GM23338 (cell line): ENCODE measurements at regions not wholly inside any gene's neighbourhood (a gene's known extent, or its start where the extent isn't known, plus 50 kb on each side); places are given as distances from the start of the nearest gene placed in this dataset.
A peak's percentile ranks its signal among the peaks of the same experiment; 100 is the strongest.

Source experiments
- ATAC-seq: fragments of 200-7000 bp; cut with Tn5 transposase; 3 replicates; pipeline ENCODE4 v1.9.1; 2020
- DNase-seq: peaks from one replicate; pipeline ENCODE4 v3.0.0-alpha.2; 2015; ENCODE audit warnings: low spot score
- H2AFZ ChIP-seq: fragments of 200-600 bp; sonication (generic); 2 replicates; pipeline ENCODE4 v1.8.0; 2016; ENCODE audit warnings: antibody characterized with exemption, mild to moderate bottlenecking, moderate library complexity
- H3F3A ChIP-seq: fragments of 200-600 bp; sonication (generic); replicated peaks from 2 replicates; pipeline ENCODE4 v1.8.0; 2017; ENCODE audit warnings: antibody characterized with exemption, mixed run types, low read depth
- H3K27ac ChIP-seq: fragments of 200-600 bp; sonication (generic); 2 replicates; pipeline ENCODE4 v1.6.1; 2016; ENCODE audit warnings: low read depth
- H3K27me3 ChIP-seq: fragments of 200-600 bp; sonication (generic); 2 replicates; pipeline ENCODE4 v1.8.0; 2016; ENCODE audit warnings: mild to moderate bottlenecking, mixed run types, moderate library complexity; ENCODE audit not compliant: insufficient read depth
- H3K36me3 ChIP-seq: fragments of 200-600 bp; sonication (generic); 2 replicates; pipeline ENCODE4 v1.8.0; 2016; ENCODE audit warnings: mild to moderate bottlenecking; ENCODE audit not compliant: insufficient read depth
- H3K4me1 ChIP-seq: fragments of 200-600 bp; sonication (generic); 2 replicates; pipeline ENCODE4 v1.8.0; 2016; ENCODE audit warnings: mild to moderate bottlenecking, moderate library complexity; ENCODE audit not compliant: insufficient read depth
- H3K4me2 ChIP-seq: fragments of 200-600 bp; sonication (generic); 2 replicates; pipeline ENCODE4 v1.7.1; 2017; ENCODE audit warnings: mixed run types
- H3K4me3 ChIP-seq: fragments of 200-600 bp; sonication (generic); 2 replicates; pipeline ENCODE4 v1.6.1; 2016; ENCODE audit warnings: mixed run types
- H3K79me2 ChIP-seq: fragments of 200-600 bp; sonication (generic); replicated peaks from 2 replicates; pipeline ENCODE4 v1.8.0; 2017; ENCODE audit warnings: mild to moderate bottlenecking; ENCODE audit not compliant: insufficient read depth
- H3K9me2 ChIP-seq: fragments of 200-600 bp; sonication (generic); 2 replicates; pipeline ENCODE4 v1.8.0; 2017; ENCODE audit not compliant: insufficient read depth
- H4K20me1 ChIP-seq: fragments of 200-600 bp; sonication (generic); replicated peaks from 2 replicates; pipeline ENCODE4 v1.8.0; 2017; ENCODE audit warnings: mild to moderate bottlenecking; ENCODE audit not compliant: insufficient read depth
- H3K27ac Mint-ChIP-seq: 2 replicates; pipeline ENCODE4 v1.8.0; 2020; ENCODE audit warnings: inconsistent platforms, mild to moderate bottlenecking, moderate library complexity, mixed read lengths
- H3K27me3 Mint-ChIP-seq: 3 replicates; pipeline ENCODE4 v1.8.0; 2022; ENCODE audit warnings: low read depth, mild to moderate bottlenecking, moderate library complexity, mixed read lengths, inconsistent platforms; ENCODE audit not compliant: insufficient read depth, poor library complexity
- H3K36me3 Mint-ChIP-seq: 3 replicates; pipeline ENCODE4 v1.8.0; 2021; ENCODE audit warnings: low read depth, mild to moderate bottlenecking, inconsistent platforms, moderate library complexity, mixed read lengths
- H3K4me1 Mint-ChIP-seq: 3 replicates; pipeline ENCODE4 v1.8.0; 2020; ENCODE audit warnings: mild to moderate bottlenecking, inconsistent platforms, mixed read lengths
- H3K4me3 Mint-ChIP-seq: 3 replicates; pipeline ENCODE4 v1.8.0; 2021; ENCODE audit warnings: moderate library complexity, mild to moderate bottlenecking, inconsistent platforms, mixed read lengths
- H3K9me3 Mint-ChIP-seq: 3 replicates; pipeline ENCODE4 v1.8.0; 2020; ENCODE audit warnings: moderate library complexity, mild to moderate bottlenecking, inconsistent platforms, mixed read lengths
- CREB1 ChIP-seq: fragments of 250-450 bp; sonication (Bioruptor Pico); IDR thresholded peaks from 2 replicates; pipeline ENCODE4 v1.5.0; 2020; ENCODE audit warnings: low read depth, mild to moderate bottlenecking, moderate library complexity
- JUNB ChIP-seq: IDR thresholded peaks from one replicate; pipeline ENCODE4 v1.6.1; 2016; ENCODE audit warnings: antibody characterized with exemption; ENCODE audit not compliant: unreplicated experiment
- NANOG ChIP-seq: IDR thresholded peaks from 2 replicates; pipeline ENCODE4 v1.6.1; 2016; ENCODE audit warnings: antibody characterized with exemption, borderline replicate concordance
- ZNF331 ChIP-seq: fragments of 250-450 bp; sonication (Bioruptor Pico); IDR thresholded peaks from 2 replicates; pipeline ENCODE4 v1.5.0; 2020; ENCODE audit warnings: low read depth, mild to moderate bottlenecking, moderate library complexity
- TF ChIP-seq, protein P1 (sequence below): IDR thresholded peaks from 2 replicates; pipeline ENCODE4 v1.6.1; 2016; ENCODE audit warnings: antibody characterized with exemption
- TF ChIP-seq, protein P2 (sequence below): IDR thresholded peaks from one replicate; pipeline ENCODE4 v1.6.1; 2018; ENCODE audit warnings: antibody characterized with exemption; ENCODE audit not compliant: unreplicated experiment
- TF ChIP-seq, protein P3 (sequence below), 2 experiments: fragments of 200-600 bp in 1 of 2; sonication (generic) in 1 of 2; conservative IDR thresholded peaks; 2 replicates each; pipeline versions ENCODE4 v1.5.1 to v1.6.1; 2016 to 2017; ENCODE audit warnings: antibody characterized with exemption in 2 of 2, low read depth in 2 of 2, mild to moderate bottlenecking in 2 of 2, moderate library complexity in 1 of 2

- no peak for TF ChIP-seq JUNB
- no peak for TF ChIP-seq NANOG
- TF ChIP-seq ZNF331 (CRISPR knock-in tag), result no peak
- TF ChIP-seq, protein P1, sequence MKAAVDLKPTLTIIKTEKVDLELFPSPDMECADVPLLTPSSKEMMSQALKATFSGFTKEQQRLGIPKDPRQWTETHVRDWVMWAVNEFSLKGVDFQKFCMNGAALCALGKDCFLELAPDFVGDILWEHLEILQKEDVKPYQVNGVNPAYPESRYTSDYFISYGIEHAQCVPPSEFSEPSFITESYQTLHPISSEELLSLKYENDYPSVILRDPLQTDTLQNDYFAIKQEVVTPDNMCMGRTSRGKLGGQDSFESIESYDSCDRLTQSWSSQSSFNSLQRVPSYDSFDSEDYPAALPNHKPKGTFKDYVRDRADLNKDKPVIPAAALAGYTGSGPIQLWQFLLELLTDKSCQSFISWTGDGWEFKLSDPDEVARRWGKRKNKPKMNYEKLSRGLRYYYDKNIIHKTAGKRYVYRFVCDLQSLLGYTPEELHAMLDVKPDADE, result no peak
- no peak for TF ChIP-seq CREB1 (CRISPR knock-in tag)
- TF ChIP-seq, protein P2, sequence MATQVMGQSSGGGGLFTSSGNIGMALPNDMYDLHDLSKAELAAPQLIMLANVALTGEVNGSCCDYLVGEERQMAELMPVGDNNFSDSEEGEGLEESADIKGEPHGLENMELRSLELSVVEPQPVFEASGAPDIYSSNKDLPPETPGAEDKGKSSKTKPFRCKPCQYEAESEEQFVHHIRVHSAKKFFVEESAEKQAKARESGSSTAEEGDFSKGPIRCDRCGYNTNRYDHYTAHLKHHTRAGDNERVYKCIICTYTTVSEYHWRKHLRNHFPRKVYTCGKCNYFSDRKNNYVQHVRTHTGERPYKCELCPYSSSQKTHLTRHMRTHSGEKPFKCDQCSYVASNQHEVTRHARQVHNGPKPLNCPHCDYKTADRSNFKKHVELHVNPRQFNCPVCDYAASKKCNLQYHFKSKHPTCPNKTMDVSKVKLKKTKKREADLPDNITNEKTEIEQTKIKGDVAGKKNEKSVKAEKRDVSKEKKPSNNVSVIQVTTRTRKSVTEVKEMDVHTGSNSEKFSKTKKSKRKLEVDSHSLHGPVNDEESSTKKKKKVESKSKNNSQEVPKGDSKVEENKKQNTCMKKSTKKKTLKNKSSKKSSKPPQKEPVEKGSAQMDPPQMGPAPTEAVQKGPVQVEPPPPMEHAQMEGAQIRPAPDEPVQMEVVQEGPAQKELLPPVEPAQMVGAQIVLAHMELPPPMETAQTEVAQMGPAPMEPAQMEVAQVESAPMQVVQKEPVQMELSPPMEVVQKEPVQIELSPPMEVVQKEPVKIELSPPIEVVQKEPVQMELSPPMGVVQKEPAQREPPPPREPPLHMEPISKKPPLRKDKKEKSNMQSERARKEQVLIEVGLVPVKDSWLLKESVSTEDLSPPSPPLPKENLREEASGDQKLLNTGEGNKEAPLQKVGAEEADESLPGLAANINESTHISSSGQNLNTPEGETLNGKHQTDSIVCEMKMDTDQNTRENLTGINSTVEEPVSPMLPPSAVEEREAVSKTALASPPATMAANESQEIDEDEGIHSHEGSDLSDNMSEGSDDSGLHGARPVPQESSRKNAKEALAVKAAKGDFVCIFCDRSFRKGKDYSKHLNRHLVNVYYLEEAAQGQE, result no peak
Observed at GRCh38 chr2:111622859-111623258, 261.1 kb downstream of the ANAPC1 start (continued).

DNA sequence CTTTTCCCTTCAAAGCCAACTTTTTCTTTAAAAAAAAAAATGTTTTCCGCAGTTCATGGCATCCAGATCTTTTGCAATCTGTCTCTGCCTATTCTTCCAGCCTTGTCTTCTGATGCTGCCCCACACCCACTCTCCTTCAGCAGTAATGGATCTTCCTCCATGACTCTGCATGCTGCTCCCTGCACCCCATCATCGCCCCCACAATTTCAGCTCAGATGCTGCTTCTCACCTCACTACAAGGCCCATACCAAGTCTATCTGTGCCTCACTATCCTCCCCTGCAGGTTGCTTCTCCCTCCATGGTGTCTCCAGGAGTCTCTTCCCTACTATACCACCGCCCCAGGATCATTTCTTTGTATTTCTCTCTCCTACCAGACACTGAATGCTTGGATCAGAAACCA is 260.6 kb downstream of the ANAPC1 start:
- no peaks in the 10 kb centered on the region for H3K79me2 ChIP-seq
- Mint-ChIP-seq H3K4me1 (peaks cover 3% of the 10 kb centered on the region), H3K4me3 (no peak overlapping the region), H3K9me3 (peaks cover 8% of the 10 kb centered on the region; the same call in 2 of the 3 replicates), H3K36me3 (peaks cover 4% of the 10 kb centered on the region; the same call in 2 of the 3 replicates), H3K27ac (no peak overlapping the region), H3K27me3 (no peaks in the 10 kb centered on the region)
- no peak overlapping the region for H3K27ac ChIP-seq
- no peaks in the 10 kb centered on the region for H4K20me1 ChIP-seq
- no peak for DNase-seq
- H3K27me3 ChIP-seq, result no peaks in the 10 kb centered on the region
- 0 out of 2 replicates have a peak, but pooled peaks cover 2% of the 10 kb centered on the region for H3K36me3 ChIP-seq
- no peaks in the 10 kb centered on the region for H3F3A ChIP-seq
- no peak overlapping the region for H3K4me2 ChIP-seq
- H3K9me2 ChIP-seq, result peaks cover 8% of the 10 kb centered on the region
- peak; percentile 26; the same call in 1 of the 3 replicates for ATAC-seq
- no peak overlapping the region for H2AFZ ChIP-seq
- no peaks in the 10 kb centered on the region for H3K4me1 ChIP-seq
- H3K4me3 ChIP-seq, result no peak overlapping the region
- TF ChIP-seq JUNB, result no peak
- TF ChIP-seq, protein P3, sequence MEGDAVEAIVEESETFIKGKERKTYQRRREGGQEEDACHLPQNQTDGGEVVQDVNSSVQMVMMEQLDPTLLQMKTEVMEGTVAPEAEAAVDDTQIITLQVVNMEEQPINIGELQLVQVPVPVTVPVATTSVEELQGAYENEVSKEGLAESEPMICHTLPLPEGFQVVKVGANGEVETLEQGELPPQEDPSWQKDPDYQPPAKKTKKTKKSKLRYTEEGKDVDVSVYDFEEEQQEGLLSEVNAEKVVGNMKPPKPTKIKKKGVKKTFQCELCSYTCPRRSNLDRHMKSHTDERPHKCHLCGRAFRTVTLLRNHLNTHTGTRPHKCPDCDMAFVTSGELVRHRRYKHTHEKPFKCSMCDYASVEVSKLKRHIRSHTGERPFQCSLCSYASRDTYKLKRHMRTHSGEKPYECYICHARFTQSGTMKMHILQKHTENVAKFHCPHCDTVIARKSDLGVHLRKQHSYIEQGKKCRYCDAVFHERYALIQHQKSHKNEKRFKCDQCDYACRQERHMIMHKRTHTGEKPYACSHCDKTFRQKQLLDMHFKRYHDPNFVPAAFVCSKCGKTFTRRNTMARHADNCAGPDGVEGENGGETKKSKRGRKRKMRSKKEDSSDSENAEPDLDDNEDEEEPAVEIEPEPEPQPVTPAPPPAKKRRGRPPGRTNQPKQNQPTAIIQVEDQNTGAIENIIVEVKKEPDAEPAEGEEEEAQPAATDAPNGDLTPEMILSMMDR (conservative IDR thresholded peaks at IDR 0.05; ENCODE audit: low read depth in 2 of 2), result peak in 1 of 2 experiments; percentile 51; a peak in 2 of 4 replicates
